Lower lobe of right lung (tissue), 2 donors: ENCODE measurements at regions not wholly inside any gene's neighbourhood (a gene's known extent, or its start where the extent isn't known, plus 50 kb on each side); places are given as distances from the start of the nearest gene placed in this dataset.
"Not testable (repeated sequence)": the region's sequence is repeated elsewhere in the genome, so short reads cannot be mapped to it uniquely, and the experiment has no call there.

ENCODE experiments used
- ATAC-seq, 2 donors: fragments of 200-7000 bp; cut with Tn5 transposase; one replicate each; pipeline ENCODE4 v1.9.1; 2020 to 2022; ENCODE audit warnings: mild to moderate bottlenecking in 2 of 2, moderate library complexity in 2 of 2
- DNase-seq: peaks from one replicate; pipeline ENCODE4 v3.0.0-alpha.2; 2020
- H3K27ac ChIP-seq: fragments of 200-600 bp; one replicate; pipeline ENCODE4 v1.8.0; 2022
- H3K27me3 ChIP-seq: fragments of 200-600 bp; one replicate; pipeline ENCODE4 v1.8.0; 2022; ENCODE audit warnings: low read depth
- H3K36me3 ChIP-seq: fragments of 200-600 bp; one replicate; pipeline ENCODE4 v1.8.0; 2022; ENCODE audit warnings: mild to moderate bottlenecking
- H3K4me1 ChIP-seq: fragments of 200-600 bp; one replicate; pipeline ENCODE4 v1.8.0; 2022
- H3K4me3 ChIP-seq: fragments of 200-600 bp; one replicate; pipeline ENCODE4 v1.8.0; 2022; ENCODE audit warnings: mild to moderate bottlenecking
- H3K9me3 ChIP-seq: fragments of 200-600 bp; one replicate; pipeline ENCODE4 v1.8.0; 2022
- CTCF ChIP-seq: fragments of 200-600 bp; IDR thresholded peaks from one replicate; pipeline ENCODE4 v1.8.0; 2022; ENCODE audit warnings: antibody characterized with exemption, mild to moderate bottlenecking
- intact Hi-C: fragments of 100-400 bp; cut with DNase I; formaldehyde crosslinking; loops from one replicate; pipeline ENCODE4 v1.11.0; 2022
- donor health status: DM: no; HTN: yes; CAD: no; lungs with severe emphysema.

GRCh38 chr5:90095292-90096060, 314.1 kb downstream of the CETN3 start:
- no peak overlapping the region for H3K4me3 ChIP-seq
- no peaks in the 10 kb centered on the region for H3K27me3 ChIP-seq
- H3K4me1 ChIP-seq = peaks cover 4% of the 10 kb centered on the region
- no peaks in the 10 kb centered on the region for H3K9me3 ChIP-seq
- H3K36me3 ChIP-seq = no peaks in the 10 kb centered on the region
- H3K27ac ChIP-seq = no peak overlapping the region
- ATAC-seq = no peak
- TF ChIP-seq CTCF = no peak
- intact Hi-C loops = no loop called here
- DNase-seq = no peak

- no peak overlapping the region for H3K27ac ChIP-seq
- H3K27me3 ChIP-seq = no peaks in the 10 kb centered on the region
- H3K9me3 ChIP-seq = peaks cover 5% of the 10 kb centered on the region
- peaks cover 4% of the 10 kb centered on the region for H3K4me1 ChIP-seq
- H3K36me3 ChIP-seq = no peaks in the 10 kb centered on the region
- no peak overlapping the region for H3K4me3 ChIP-seq
- TF ChIP-seq CTCF = no peak
- DNase-seq (no peak), ATAC-seq (no peak)
- intact Hi-C loops = no loop called here
Measured at GRCh38 chr5:90093751-90094485, 315.6 kb downstream of the CETN3 start.

- peaks cover 4% of the 10 kb centered on the region for H3K4me1 ChIP-seq
- DNase-seq (no peak), ATAC-seq (peak in 1 of 2 donors; percentile 61)
- no peaks in the 10 kb centered on the region for H3K36me3 ChIP-seq
- H3K27ac ChIP-seq = no peak overlapping the region
- TF ChIP-seq CTCF = no peak
- no peak overlapping the region for H3K4me3 ChIP-seq
- H3K9me3 ChIP-seq = peaks cover 5% of the 10 kb centered on the region
- intact Hi-C loops = no loop called here
- no peaks in the 10 kb centered on the region for H3K27me3 ChIP-seq
Measured at GRCh38 chr5:90092734-90093133, 316.8 kb downstream of the CETN3 start.

GRCh38 chr5:90084342-90084741, 325.2 kb downstream of the CETN3 start:
- Histone ChIP-seq H3K4me3 (no peak overlapping the region), H3K27ac (no peak overlapping the region), H3K36me3 (no peaks in the 10 kb centered on the region), H3K9me3 (peaks cover 2% of the 10 kb centered on the region), H3K27me3 (no peaks in the 10 kb centered on the region), H3K4me1 (no peaks in the 10 kb centered on the region)
- TF ChIP-seq CTCF = no peak
- ATAC-seq = no peak
- intact Hi-C loops = no loop called here
- DNase-seq = no peak

- DNase-seq, H3K9me3 ChIP-seq, intact Hi-C loops, H3K36me3 ChIP-seq, H3K27me3 ChIP-seq, H3K27ac ChIP-seq, H3K4me1 ChIP-seq, H3K4me3 ChIP-seq, ATAC-seq: not testable (repeated sequence)
Measured at GRCh38 chr5:90073026-90073570, 336.5 kb downstream of the CETN3 start.

- TF ChIP-seq CTCF = no peak
- no peak for DNase-seq
- H3K27ac ChIP-seq = no peak overlapping the region
- H3K4me3 ChIP-seq = no peak overlapping the region
- intact Hi-C loops = no loop called here
- H3K9me3 ChIP-seq = no peaks in the 10 kb centered on the region
- H3K36me3 ChIP-seq = no peaks in the 10 kb centered on the region
- H3K4me1 ChIP-seq = no peaks in the 10 kb centered on the region
- H3K27me3 ChIP-seq = no peaks in the 10 kb centered on the region
- ATAC-seq = no peak
Measured at GRCh38 chr5:90071656-90072055, 337.9 kb downstream of the CETN3 start.
